HepG2 (cell line): ENCODE measurements at regions not wholly inside any gene's neighbourhood (a gene's known extent, or its start where the extent isn't known, plus 50 kb on each side); places are given as distances from the start of the nearest gene placed in this dataset.
"Not testable (repeated sequence)": the region's sequence is repeated elsewhere in the genome, so short reads cannot be mapped to it uniquely, and the experiment has no call there.

Experiments used
- ATAC-seq: fragments of 200-7000 bp; cut with Tn5 transposase; 3 replicates; pipeline ENCODE4 v1.9.1; 2020; ENCODE audit warnings: mild to moderate bottlenecking, moderate library complexity
- BruUV-seq: library from RNA; stranded (reverse); fragments of 400-500 nt; replicated peaks from 2 replicates; lab custom pipeline; 2021; lab: Mats Ljungman, UMichigan
- CTCF ChIA-PET: fragments of 300-600 bp; formaldehyde crosslinking; extraction: SDS; loops from one replicate; lab custom pipeline; 2021; ENCODE audit warnings: low total read pairs, inconsistent platforms, low intra/inter-chr PET ratio; lab: Yijun Ruan, JAX
- POLR2A ChIA-PET: fragments of 350-600 bp; sonication (Branson Sonifier 250); formaldehyde crosslinking; loops from one replicate; lab custom pipeline; 2020; ENCODE audit warnings: antibody characterized with exemption, inconsistent platforms; lab: Yijun Ruan, JAX
- DNase-seq: peaks from one replicate; pipeline ENCODE4 v3.0.0-alpha.2; 2015; ENCODE audit warnings: low spot score
- FAIRE-seq: peaks from 3 replicates; lab custom pipeline; 2011; peaks lifted over from hg19 to GRCh38; lab: Jason Lieb, UNC
- H2AFZ ChIP-seq: one replicate; pipeline ENCODE4 v1.6.1; 2011; ENCODE audit warnings: low read length, inconsistent platforms
- H3K27ac ChIP-seq: fragments of 300-600 bp; 3 replicates; pipeline ENCODE4 v1.8.0; 2011; ENCODE audit warnings: mixed run types, mild to moderate bottlenecking, mixed read lengths, low read length, inconsistent platforms; ENCODE audit not compliant: insufficient read depth; ENCODE audit errors: extremely low read length
- H3K27me3 ChIP-seq, 2 experiments: fragments of 200-600 bp in 1 of 2; 2 replicates in 1 of 2; 3 replicates in 1 of 2; pipeline versions ENCODE4 v1.6.0 to v1.8.0; 2011; ENCODE audit warnings: low read length in 2 of 2, mild to moderate bottlenecking in 2 of 2, moderate library complexity in 2 of 2, inconsistent platforms in 1 of 2; ENCODE audit not compliant: insufficient read depth in 2 of 2, control insufficient read depth in 1 of 2
- H3K36me3 ChIP-seq, 2 experiments: fragments of 200-600 bp in 1 of 2; replicated peaks in 1 of 2; 2 replicates in 1 of 2; 3 replicates in 1 of 2; pipeline versions ENCODE4 v1.5.1 to v1.8.0; 2011; ENCODE audit warnings: low read length in 2 of 2, inconsistent platforms in 1 of 2; ENCODE audit not compliant: insufficient read depth in 2 of 2, control insufficient read depth in 1 of 2
- H3K4me1 ChIP-seq: 2 replicates; pipeline ENCODE4 v1.5.1; 2012; ENCODE audit warnings: low read length, inconsistent platforms; ENCODE audit not compliant: insufficient read depth
- H3K4me2 ChIP-seq: 2 replicates; pipeline ENCODE4 v1.6.0; 2011; ENCODE audit warnings: low read depth, low read length, inconsistent platforms
- H3K4me3 ChIP-seq, 3 experiments: fragments of 200-600 bp in 1 of 3; sonication (generic), shearing (Covaris generic) in 1 of 3; replicated peaks in 1 of 3; 2 replicates each; pipeline ENCODE4 v1.5.1; 2011 to 2016; ENCODE audit warnings: low read length in 3 of 3, inconsistent platforms in 2 of 3, low read depth in 2 of 3, mild to moderate bottlenecking in 2 of 3, control low read depth in 1 of 3, mixed read lengths in 1 of 3; ENCODE audit not compliant: insufficient read depth in 1 of 3
- H3K79me2 ChIP-seq: one replicate; pipeline ENCODE4 v1.6.1; 2011; ENCODE audit warnings: low read length, inconsistent platforms; ENCODE audit not compliant: insufficient read depth
- H3K9ac ChIP-seq: 2 replicates; pipeline ENCODE4 v1.6.0; 2011; ENCODE audit warnings: mild to moderate bottlenecking, low read depth, low read length, inconsistent platforms; ENCODE audit not compliant: insufficient read depth
- H3K9me3 ChIP-seq: 2 replicates; pipeline ENCODE4 v1.5.1; 2012; ENCODE audit warnings: mild to moderate bottlenecking, low read length
- H4K20me1 ChIP-seq: 2 replicates; pipeline ENCODE4 v1.6.0; 2011; ENCODE audit warnings: inconsistent platforms, mild to moderate bottlenecking, low read length, moderate library complexity; ENCODE audit not compliant: insufficient read depth
- WGBS: methylation state at CpG from one replicate; pipeline ENCODE4 v1.1.6; 2017; ENCODE audit warnings: low lambda C conversion rate; 5-methylcytosine and 5-hydroxymethylcytosine counted together
- in situ Hi-C: cut with HindIII; loops from 2 replicates; pipeline ENCODE4 v1.10.0; 2017; ENCODE audit warnings: low pct_unique_long_range_greater_than_20kb; ENCODE audit not compliant: extremely low pct_ligation_motif_present
- intact Hi-C: fragments of 100-400 bp; cut with micrococcal nuclease; formaldehyde crosslinking; loops from one replicate; pipeline ENCODE4 v1.10.0; 2022; ENCODE audit not compliant: unreplicated experiment

DNA sequence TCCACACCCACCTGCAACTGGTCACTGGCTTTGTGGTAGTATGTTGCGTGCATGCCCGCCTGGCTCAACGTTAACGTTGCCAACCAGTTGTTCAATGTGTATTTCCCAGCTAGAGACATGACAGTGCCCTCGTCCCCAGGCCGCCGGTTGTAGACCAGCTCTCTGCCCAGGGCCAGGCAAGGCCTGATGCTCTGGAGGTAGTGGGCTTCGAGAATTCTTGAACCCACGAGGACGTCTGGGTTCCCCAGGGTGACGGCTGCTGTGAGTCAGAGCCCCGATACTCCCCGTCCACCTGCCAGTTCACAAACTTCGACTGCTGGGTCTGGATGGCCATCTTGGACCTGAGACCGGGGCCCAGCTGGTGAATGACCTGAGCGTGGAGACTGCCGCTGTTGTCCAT lies 164.6 kb downstream of the POTEH start:
- WGBS = 90% methylated on average over 11 of the region's 17 CpGs
- H3K9me3 ChIP-seq, H3K36me3 ChIP-seq, H3K79me2 ChIP-seq, H3K4me2 ChIP-seq, DNase-seq, POLR2A ChIA-PET, H3K27ac ChIP-seq, H4K20me1 ChIP-seq, CTCF ChIA-PET, BruUV-seq, H3K9ac ChIP-seq, in situ Hi-C loops, H3K27me3 ChIP-seq, H3K4me1 ChIP-seq, H3K4me3 ChIP-seq, intact Hi-C loops, FAIRE-seq, H2AFZ ChIP-seq: not testable (repeated sequence)
- peak; percentile 42 for ATAC-seq

DNA sequence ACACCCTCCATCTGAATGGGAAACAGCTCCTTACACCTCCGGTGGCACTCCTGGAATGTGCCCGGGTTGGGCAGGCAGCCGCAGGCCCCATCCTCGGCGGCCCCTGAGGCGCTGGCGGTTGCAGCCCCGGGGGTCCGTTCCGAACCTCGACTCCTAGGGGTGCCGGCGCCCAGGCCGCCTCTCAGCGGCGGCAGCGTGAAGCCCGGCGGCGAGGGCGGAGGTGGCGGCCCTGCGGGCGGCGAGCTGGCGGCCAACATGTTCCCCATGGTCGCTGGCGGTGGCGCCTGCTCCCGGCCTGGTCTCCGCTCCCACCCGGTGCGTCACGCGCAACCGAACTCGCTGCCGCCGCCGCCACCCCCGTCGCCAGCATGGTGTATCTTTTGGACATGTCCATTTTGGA lies 165.2 kb downstream of the POTEH start:
- H3K9me3 ChIP-seq, H3K36me3 ChIP-seq, H3K79me2 ChIP-seq, CTCF ChIA-PET, FAIRE-seq, in situ Hi-C loops, ATAC-seq, H3K27ac ChIP-seq, DNase-seq, H3K4me2 ChIP-seq, H3K4me1 ChIP-seq, H2AFZ ChIP-seq, intact Hi-C loops, H3K9ac ChIP-seq, BruUV-seq, H4K20me1 ChIP-seq, H3K4me3 ChIP-seq, POLR2A ChIA-PET, H3K27me3 ChIP-seq: not testable (repeated sequence)
- WGBS = 90% methylated on average over 2 of the region's 42 CpGs

DNA sequence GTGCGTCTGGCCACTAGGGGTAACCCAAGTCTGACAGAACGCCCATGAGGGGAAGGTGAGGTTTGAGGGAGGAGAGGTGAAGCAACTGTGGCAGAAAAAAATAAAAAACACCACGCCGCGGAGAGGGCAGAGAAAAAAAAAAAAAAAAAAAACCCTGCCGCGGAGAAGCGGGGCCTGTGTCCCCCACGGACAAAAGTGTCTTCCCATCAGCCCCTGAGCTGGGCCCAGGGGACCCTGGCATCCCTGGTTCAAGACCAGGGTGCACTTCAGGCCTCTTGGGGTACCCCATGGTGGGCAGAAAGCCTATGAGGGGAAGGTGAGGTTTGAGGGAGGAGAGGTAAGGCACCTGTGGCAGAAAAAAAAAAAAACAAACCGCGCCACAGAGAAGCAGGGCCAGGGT lies 191.1 kb downstream of the POTEH start:
- H3K27ac ChIP-seq, POLR2A ChIA-PET, H3K4me2 ChIP-seq, H3K9ac ChIP-seq, H3K36me3 ChIP-seq, ATAC-seq, FAIRE-seq, H3K4me1 ChIP-seq, CTCF ChIA-PET, DNase-seq, H3K79me2 ChIP-seq, intact Hi-C loops, H3K27me3 ChIP-seq, H4K20me1 ChIP-seq, BruUV-seq, H3K9me3 ChIP-seq, H3K4me3 ChIP-seq, H2AFZ ChIP-seq, in situ Hi-C loops: not testable (repeated sequence)
- whole genome bisulfite sequencing = 23% methylated on average over 7 of the region's 11 CpGs

DNA sequence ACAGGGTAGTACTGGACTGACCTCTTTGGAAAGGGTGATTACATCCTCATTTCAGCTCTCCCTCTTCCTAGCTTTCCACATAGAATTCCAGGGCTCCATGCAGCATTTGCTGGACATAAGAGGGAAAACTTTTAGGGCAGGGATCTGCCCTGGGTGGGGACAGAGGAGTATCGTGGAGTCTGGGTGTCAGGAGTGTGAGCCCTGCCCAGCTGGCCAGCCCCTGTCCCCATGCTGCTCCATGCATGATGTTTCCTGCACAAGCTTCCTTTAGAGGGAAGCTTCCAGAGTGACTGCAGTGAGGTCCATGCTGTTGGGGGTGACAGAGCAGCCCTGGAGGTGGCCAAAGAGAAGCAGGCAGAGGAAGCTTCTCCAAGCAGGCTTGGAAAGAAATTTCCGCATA lies 214.5 kb downstream of the POTEH start:
- FAIRE-seq, DNase-seq, H3K4me1 ChIP-seq, H3K79me2 ChIP-seq, ATAC-seq, H4K20me1 ChIP-seq, in situ Hi-C loops, H2AFZ ChIP-seq, intact Hi-C loops, H3K27ac ChIP-seq, POLR2A ChIA-PET, H3K4me2 ChIP-seq, H3K4me3 ChIP-seq, BruUV-seq, CTCF ChIA-PET, H3K36me3 ChIP-seq, H3K27me3 ChIP-seq, H3K9ac ChIP-seq, H3K9me3 ChIP-seq: not testable (repeated sequence)
- WGBS = 63% methylated on average over 1 of the region's 2 CpGs
